ENCODE measurements at regions not wholly inside any gene's neighbourhood (a gene's known extent, or its start where the extent isn't known, plus 50 kb on each side); places are given as distances from the start of the nearest gene placed in this dataset.

GRCh38 chr1:5765997-5766913, 226.0 kb downstream of the NPHP4 start:
- no peak for DNase-seq

GRCh38 chr1:5765483-5765882, 226.7 kb downstream of the NPHP4 start:
- no peak for DNase-seq

- DNase-seq, result no peak
These were observed 227.3 kb downstream of the NPHP4 start for GRCh38 chr1:5764959-5765358.

- DNase-seq, result no peak
These were observed 227.8 kb downstream of the NPHP4 start for GRCh38 chr1:5764464-5764863.

- no peak for DNase-seq
These were observed 228.4 kb downstream of the NPHP4 start for GRCh38 chr1:5763696-5764370.

GRCh38 chr1:5758859-5759578, 233.2 kb downstream of the NPHP4 start:
- DNase-seq, result peak; percentile 5

GRCh38 chr1:5758000-5758858, 234.0 kb downstream of the NPHP4 start:
- DNase-seq, result peak; percentile 9

GRCh38 chr1:5757187-5757805, 234.9 kb downstream of the NPHP4 start:
- DNase-seq, result peak; percentile 1

GRCh38 chr1:5756434-5757186, 235.6 kb downstream of the NPHP4 start:
- peak; percentile 2 for DNase-seq

- no peak for DNase-seq
These were observed 236.6 kb downstream of the NPHP4 start for GRCh38 chr1:5755552-5756125.

GRCh38 chr1:5754817-5755551, 237.2 kb downstream of the NPHP4 start:
- DNase-seq, result no peak

GRCh38 chr1:5753549-5754421, 238.4 kb downstream of the NPHP4 start:
- no peak for DNase-seq

GRCh38 chr1:5752746-5753548, 239.3 kb downstream of the NPHP4 start:
- DNase-seq, result no peak

- DNase-seq, result no peak
These were observed 240.1 kb downstream of the NPHP4 start for GRCh38 chr1:5751833-5752745.

- DNase-seq, result no peak
These were observed 241.1 kb downstream of the NPHP4 start for GRCh38 chr1:5751163-5751540.

GRCh38 chr1:5750186-5751162, 241.8 kb downstream of the NPHP4 start:
- no peak for DNase-seq

Data from activated naive CD4-positive, alpha-beta T cell treated with anti-CD3 and anti-CD28 coated beads, Interleukin-2, amount 50 U/mL, for 16 hours (primary cell).